Spleen (tissue), 7 donors: ENCODE measurements at regions not wholly inside any gene's neighbourhood (a gene's known extent, or its start where the extent isn't known, plus 50 kb on each side); places are given as distances from the start of the nearest gene placed in this dataset.

Source experiments
- POLR2A ChIP-seq, 3 donors: fragments of 450-650 bp; IDR thresholded peaks; one replicate each; pipeline ENCODE4 v1.5.1; 2017; ENCODE audit warnings: antibody characterized with exemption in 3 of 3, mild to moderate bottlenecking in 1 of 3
- POLR2AphosphoS5 ChIP-seq, 3 donors: sonication (generic); formaldehyde crosslinking; IDR thresholded peaks; one replicate each; pipeline ENCODE4 v1.5.1; 2017; ENCODE audit warnings: antibody characterized with exemption in 3 of 3
- TF ChIP-seq, protein P1 (sequence below), 11 experiments: fragments of 200-600 bp in 7 of 11; fragments of 450-650 bp in 4 of 11; sonication (generic) in 4 of 11; IDR thresholded peaks in 8 of 11; conservative IDR thresholded peaks in 3 of 11; 1 replicate in 7 of 11; 2 replicates in 4 of 11; pipeline versions ENCODE4 v1.4.0 to v1.8.0; 2016 to 2021; ENCODE audit warnings: antibody characterized with exemption in 11 of 11, inconsistent platforms in 4 of 11, mild to moderate bottlenecking in 1 of 11
- donor health status: DM: no; HTN: no; CAD: no; lungs with moderate emphysema.
- donor health status: DM: no; HTN: no; CAD: no.
- donor health status: DM: no; HTN: no; CAD: no.

GRCh38 chr7:90061077-90061476 is 93.2 kb upstream of the STEAP1 start:
- TF ChIP-seq POLR2A (IDR thresholded peaks at IDR 0.05) (no peak), POLR2AphosphoS5 (IDR thresholded peaks at IDR 0.05) (no peak)
- TF ChIP-seq, protein P1, sequence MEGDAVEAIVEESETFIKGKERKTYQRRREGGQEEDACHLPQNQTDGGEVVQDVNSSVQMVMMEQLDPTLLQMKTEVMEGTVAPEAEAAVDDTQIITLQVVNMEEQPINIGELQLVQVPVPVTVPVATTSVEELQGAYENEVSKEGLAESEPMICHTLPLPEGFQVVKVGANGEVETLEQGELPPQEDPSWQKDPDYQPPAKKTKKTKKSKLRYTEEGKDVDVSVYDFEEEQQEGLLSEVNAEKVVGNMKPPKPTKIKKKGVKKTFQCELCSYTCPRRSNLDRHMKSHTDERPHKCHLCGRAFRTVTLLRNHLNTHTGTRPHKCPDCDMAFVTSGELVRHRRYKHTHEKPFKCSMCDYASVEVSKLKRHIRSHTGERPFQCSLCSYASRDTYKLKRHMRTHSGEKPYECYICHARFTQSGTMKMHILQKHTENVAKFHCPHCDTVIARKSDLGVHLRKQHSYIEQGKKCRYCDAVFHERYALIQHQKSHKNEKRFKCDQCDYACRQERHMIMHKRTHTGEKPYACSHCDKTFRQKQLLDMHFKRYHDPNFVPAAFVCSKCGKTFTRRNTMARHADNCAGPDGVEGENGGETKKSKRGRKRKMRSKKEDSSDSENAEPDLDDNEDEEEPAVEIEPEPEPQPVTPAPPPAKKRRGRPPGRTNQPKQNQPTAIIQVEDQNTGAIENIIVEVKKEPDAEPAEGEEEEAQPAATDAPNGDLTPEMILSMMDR (IDR thresholded peaks at IDR 0.05 in 8 of 11, conservative IDR thresholded peaks at IDR 0.05 in 3 of 11) = no peak
